ENCODE measurements at regions not wholly inside any gene's neighbourhood (a gene's known extent, or its start where the extent isn't known, plus 50 kb on each side); places are given as distances from the start of the nearest gene placed in this dataset.

DNA sequence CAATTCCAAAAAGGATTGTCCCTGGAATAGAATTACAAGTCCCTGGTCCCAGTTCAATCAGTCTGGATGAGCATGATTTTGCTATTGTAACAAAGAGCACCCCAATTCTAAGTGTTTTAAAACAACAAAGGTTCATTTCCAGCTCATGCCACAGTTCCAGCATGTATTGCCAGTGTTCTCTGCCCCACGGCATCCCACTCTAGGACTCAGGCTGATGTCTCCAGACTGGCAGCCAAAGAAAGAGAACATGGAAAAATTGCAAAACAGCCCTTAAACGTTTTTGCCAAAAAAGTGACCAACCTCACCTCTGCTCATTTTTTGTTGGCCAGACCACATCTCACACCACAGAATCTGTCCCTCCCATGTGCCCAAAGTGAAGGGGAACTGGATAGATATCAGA, 116.0 kb upstream of the PLXNC1 start:
- Histone ChIP-seq H4K20me1 (no peaks in the 10 kb centered on the region), H3K9me3 (replicated peaks in 1 of 11) (peaks cover 19 to 36% (median 24%) of the 10 kb centered on the region in 11 experiments), H3K36me3 (no peaks in the 10 kb centered on the region), H3K4me2 (no peak overlapping the region), H3K4me3 (no peak overlapping the region), H3K9ac (no peak overlapping the region), H3K27ac (no peak overlapping the region), H3K27me3 (no peaks in the 10 kb centered on the region), H3K4me1 (no peaks in the 10 kb centered on the region)
- TF ChIP-seq Cebpa-rat (IDR thresholded peaks at IDR 0.05), result no peak

GRCh38 chr12:94033101-94033500, 115.3 kb upstream of the PLXNC1 start:
- H3K4me1 ChIP-seq, result no peaks in the 10 kb centered on the region
- no peak overlapping the region for H3K27ac ChIP-seq
- no peaks in the 10 kb centered on the region for H4K20me1 ChIP-seq
- H3K9me3 ChIP-seq (replicated peaks in 1 of 11), result peaks cover 19 to 36% (median 24%) of the 10 kb centered on the region in 11 experiments
- H3K4me2 ChIP-seq, result no peak overlapping the region
- no peaks in the 10 kb centered on the region for H3K36me3 ChIP-seq
- H3K9ac ChIP-seq, result no peak overlapping the region
- H3K27me3 ChIP-seq, result no peaks in the 10 kb centered on the region
- TF ChIP-seq Cebpa-rat (IDR thresholded peaks at IDR 0.05), result no peak
- no peak overlapping the region for H3K4me3 ChIP-seq

DNA sequence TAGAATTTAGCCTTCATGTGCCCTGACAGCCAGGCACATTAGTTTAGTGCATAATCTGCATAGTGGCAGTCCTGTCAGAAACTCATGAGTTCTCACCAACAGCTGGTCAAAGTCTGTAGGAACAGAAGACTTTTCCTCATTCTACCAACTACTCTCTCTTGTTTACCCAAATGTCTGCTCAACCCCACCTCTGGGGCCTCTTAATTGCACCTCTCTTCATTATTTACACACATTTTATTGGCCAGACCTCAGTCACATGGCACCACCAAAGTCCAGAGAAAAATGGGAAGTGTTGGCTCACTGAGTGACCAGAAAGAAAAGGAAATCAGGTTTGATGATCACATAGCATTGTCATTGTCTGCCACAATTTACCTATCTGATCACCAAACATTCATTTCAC, 114.6 kb upstream of the PLXNC1 start:
- no peaks in the 10 kb centered on the region for H3K4me1 ChIP-seq
- H3K4me3 ChIP-seq, result no peak overlapping the region
- H3K27me3 ChIP-seq, result no peaks in the 10 kb centered on the region
- peaks cover 19 to 38% (median 24%) of the 10 kb centered on the region in 11 experiments for H3K9me3 ChIP-seq (replicated peaks in 1 of 11)
- TF ChIP-seq Cebpa-rat (IDR thresholded peaks at IDR 0.05), result no peak
- no peaks in the 10 kb centered on the region for H4K20me1 ChIP-seq
- no peaks in the 10 kb centered on the region for H3K36me3 ChIP-seq
- no peak overlapping the region for H3K9ac ChIP-seq
- no peak overlapping the region for H3K4me2 ChIP-seq
- no peak overlapping the region for H3K27ac ChIP-seq

DNA sequence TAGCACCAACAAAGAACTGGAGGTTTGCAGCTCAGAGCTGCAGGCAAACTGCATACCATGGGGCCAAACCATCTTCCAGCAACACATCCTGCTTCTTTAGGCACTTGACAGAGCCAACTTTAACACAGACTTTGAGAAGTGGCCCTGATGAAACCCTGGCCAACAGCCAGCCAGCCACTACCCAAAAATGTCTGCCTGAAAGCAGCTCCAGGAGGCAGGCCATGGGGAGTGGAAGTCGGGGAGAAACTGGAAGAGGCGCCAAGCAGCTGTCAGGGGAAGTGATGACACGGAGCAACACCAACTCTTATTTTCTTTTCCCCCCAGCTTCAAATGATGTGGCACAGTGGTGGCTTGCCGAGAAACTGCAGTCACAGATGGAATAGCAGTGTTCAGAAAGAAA, 110.9 kb upstream of the PLXNC1 start:
- no peaks in the 10 kb centered on the region for H3K36me3 ChIP-seq
- H3K4me1 ChIP-seq, result no peaks in the 10 kb centered on the region
- TF ChIP-seq Cebpa-rat (IDR thresholded peaks at IDR 0.05), result no peak

DNA sequence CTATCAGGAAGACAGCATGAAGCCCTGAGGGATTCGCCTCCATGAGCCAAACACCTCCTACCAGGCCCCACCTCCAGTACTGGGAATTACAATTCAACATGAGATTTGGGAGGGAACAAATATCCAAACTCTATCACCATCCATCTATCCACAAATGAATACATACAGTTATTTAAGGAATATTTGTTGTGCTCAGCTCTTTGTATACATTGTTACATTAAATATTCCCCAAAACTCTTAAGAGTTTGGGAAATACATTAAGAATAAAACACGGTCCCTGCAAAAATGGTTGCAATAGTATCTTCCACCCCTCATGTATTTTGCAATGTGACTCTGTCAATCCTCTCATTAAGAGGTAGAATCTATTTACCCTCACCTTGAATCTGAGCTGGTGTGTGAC, 109.8 kb upstream of the PLXNC1 start:
- Histone ChIP-seq H3K27me3 (no peaks in the 10 kb centered on the region), H3K4me3 (no peak overlapping the region), H3K4me1 (no peaks in the 10 kb centered on the region), H3K27ac (no peak overlapping the region), H3K9ac (no peak overlapping the region), H4K20me1 (no peaks in the 10 kb centered on the region), H3K4me2 (no peak overlapping the region), H3K9me3 (replicated peaks in 1 of 11) (peaks cover 19 to 43% (median 30%) of the 10 kb centered on the region in 11 experiments), H3K36me3 (no peaks in the 10 kb centered on the region)
- TF ChIP-seq Cebpa-rat (IDR thresholded peaks at IDR 0.05), result no peak

More for the DNA sequence above, 110.9 kb upstream of the PLXNC1 start:
- Histone ChIP-seq H3K4me3 (no peak overlapping the region), H3K4me2 (no peak overlapping the region), H3K9ac (no peak overlapping the region), H3K9me3 (replicated peaks in 1 of 11) (peaks cover 19 to 46% (median 30%) of the 10 kb centered on the region in 11 experiments), H3K27ac (no peak overlapping the region), H3K27me3 (no peaks in the 10 kb centered on the region), H4K20me1 (no peaks in the 10 kb centered on the region)

GRCh38 chr12:94039199-94039840, 109.1 kb upstream of the PLXNC1 start:
- no peak overlapping the region for H3K4me2 ChIP-seq
- H3K27ac ChIP-seq, result no peak overlapping the region
- H3K9me3 ChIP-seq (replicated peaks in 1 of 11), result peaks cover 14 to 36% (median 24%) of the 10 kb centered on the region in 11 experiments
- no peaks in the 10 kb centered on the region for H3K27me3 ChIP-seq
- no peak overlapping the region for H3K4me3 ChIP-seq
- H3K36me3 ChIP-seq, result no peaks in the 10 kb centered on the region
- no peak overlapping the region for H3K9ac ChIP-seq
- no peak for TF ChIP-seq Cebpa-rat (IDR thresholded peaks at IDR 0.05)
- no peaks in the 10 kb centered on the region for H4K20me1 ChIP-seq
- no peaks in the 10 kb centered on the region for H3K4me1 ChIP-seq

GRCh38 chr12:94039914-94040313, 108.5 kb upstream of the PLXNC1 start:
- TF ChIP-seq Cebpa-rat (IDR thresholded peaks at IDR 0.05), result no peak
- H3K36me3 ChIP-seq, result no peaks in the 10 kb centered on the region
- no peak overlapping the region for H3K4me2 ChIP-seq
- H3K9me3 ChIP-seq (replicated peaks in 1 of 11), result peaks cover 9 to 31% (median 18%) of the 10 kb centered on the region in 11 experiments; a peak in 21 of 22 replicates
- no peaks in the 10 kb centered on the region for H3K27me3 ChIP-seq
- no peak overlapping the region for H3K27ac ChIP-seq
- no peak overlapping the region for H3K9ac ChIP-seq
- H3K4me1 ChIP-seq, result no peaks in the 10 kb centered on the region
- H3K4me3 ChIP-seq, result no peak overlapping the region
- no peaks in the 10 kb centered on the region for H4K20me1 ChIP-seq

DNA sequence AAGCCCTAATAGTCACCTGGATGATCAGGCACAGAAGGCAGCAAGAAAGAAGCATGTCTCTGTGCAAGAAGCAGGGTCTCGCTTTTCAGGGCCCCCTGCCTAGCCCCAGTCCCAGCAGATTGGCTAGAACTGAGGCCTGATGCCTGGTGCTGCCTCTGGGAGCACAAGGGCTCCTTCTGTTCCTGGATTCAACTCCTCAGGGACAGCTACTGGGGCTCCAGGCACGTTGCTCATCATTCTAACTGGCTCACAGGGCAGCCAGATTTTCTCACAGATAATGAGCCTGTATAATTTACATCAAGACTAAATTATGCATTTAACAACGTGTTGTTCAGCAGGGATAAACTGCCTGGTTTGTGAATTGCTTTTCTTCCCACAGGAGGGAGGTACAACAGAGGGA, 106.5 kb upstream of the PLXNC1 start:
- H3K4me1 ChIP-seq, result no peaks in the 10 kb centered on the region
- H3K36me3 ChIP-seq, result no peaks in the 10 kb centered on the region
- H3K9ac ChIP-seq, result no peak overlapping the region
- no peak for TF ChIP-seq Cebpa-rat (IDR thresholded peaks at IDR 0.05)
- H3K9me3 ChIP-seq (replicated peaks in 1 of 11), result peaks cover 0 to 16% (median 8%) of the 10 kb centered on the region in 11 experiments; a peak in 11 of 22 replicates
- H4K20me1 ChIP-seq, result no peaks in the 10 kb centered on the region
- H3K27me3 ChIP-seq, result no peaks in the 10 kb centered on the region
- no peak overlapping the region for H3K4me2 ChIP-seq
- no peak overlapping the region for H3K27ac ChIP-seq
- no peak overlapping the region for H3K4me3 ChIP-seq

GRCh38 chr12:94042321-94042720, 106.1 kb upstream of the PLXNC1 start:
- no peaks in the 10 kb centered on the region for H4K20me1 ChIP-seq
- H3K4me3 ChIP-seq, result no peak overlapping the region
- H3K4me2 ChIP-seq, result no peak overlapping the region
- no peak overlapping the region for H3K9ac ChIP-seq
- TF ChIP-seq Cebpa-rat (IDR thresholded peaks at IDR 0.05), result no peak
- no peaks in the 10 kb centered on the region for H3K27me3 ChIP-seq
- H3K27ac ChIP-seq, result no peak overlapping the region
- no peaks in the 10 kb centered on the region for H3K4me1 ChIP-seq
- no peaks in the 10 kb centered on the region for H3K36me3 ChIP-seq
- H3K9me3 ChIP-seq (replicated peaks in 1 of 11), result peaks cover 0 to 16% (median 8%) of the 10 kb centered on the region in 11 experiments; a peak in 11 of 22 replicates

All from BLaER1 treated with 17β-estradiol and CSF1 and Interleukin-3, amounts not matched to agents 10 nM and 100 nM (cell line).